GM19238 (cell line): ENCODE measurements at regions not wholly inside any gene's neighbourhood (a gene's known extent, or its start where the extent isn't known, plus 50 kb on each side); places are given as distances from the start of the nearest gene placed in this dataset.
"Not testable (repeated sequence)": the region's sequence is repeated elsewhere in the genome, so short reads cannot be mapped to it uniquely, and the experiment has no call there.

Experiments
- DNase-seq: peaks from one replicate; pipeline ENCODE4 v3.0.0; 2011; ENCODE audit warnings: low spot score; ENCODE audit not compliant: insufficient read length

DNA sequence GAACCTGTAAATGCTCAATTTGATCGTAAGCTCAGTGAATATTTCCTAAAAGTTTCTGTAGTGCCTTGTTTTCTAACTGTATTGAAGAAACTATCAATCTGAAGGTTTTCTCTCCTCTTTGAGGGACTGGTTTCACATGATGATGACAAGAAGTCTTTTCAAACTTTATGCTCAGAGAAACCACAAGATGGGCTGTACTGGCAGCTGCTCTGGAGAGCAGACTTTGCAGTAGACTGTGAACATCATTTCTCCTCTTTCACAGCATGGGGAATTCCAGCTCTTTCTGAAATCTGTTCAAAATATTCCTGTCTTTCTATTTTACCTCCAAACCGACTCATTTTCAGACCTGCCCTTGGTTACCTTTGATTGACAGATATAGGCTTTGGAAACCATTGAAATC, 194.4 kb downstream of the IZUMO3 start:
- no peak for DNase-seq

DNA sequence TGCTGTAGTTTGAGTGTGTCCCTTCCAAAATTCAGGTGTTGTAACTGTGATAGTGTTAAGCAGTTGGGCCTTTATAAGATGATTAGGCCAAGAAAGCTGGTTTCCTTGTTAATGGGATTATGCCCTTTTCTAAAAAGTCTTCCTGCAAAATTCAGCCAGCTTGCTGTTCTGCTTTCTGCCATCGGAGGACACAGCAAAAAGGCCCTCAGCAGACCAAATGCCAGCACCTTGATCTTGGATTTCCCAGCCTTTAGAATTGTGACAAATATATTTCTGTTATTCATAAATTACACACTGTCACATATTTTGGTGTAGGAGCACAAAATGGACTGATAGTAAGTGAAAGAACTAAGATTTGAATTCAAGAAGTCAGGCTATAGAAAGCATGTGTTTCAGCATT, 203.2 kb downstream of the IZUMO3 start:
- no peak for DNase-seq

DNA sequence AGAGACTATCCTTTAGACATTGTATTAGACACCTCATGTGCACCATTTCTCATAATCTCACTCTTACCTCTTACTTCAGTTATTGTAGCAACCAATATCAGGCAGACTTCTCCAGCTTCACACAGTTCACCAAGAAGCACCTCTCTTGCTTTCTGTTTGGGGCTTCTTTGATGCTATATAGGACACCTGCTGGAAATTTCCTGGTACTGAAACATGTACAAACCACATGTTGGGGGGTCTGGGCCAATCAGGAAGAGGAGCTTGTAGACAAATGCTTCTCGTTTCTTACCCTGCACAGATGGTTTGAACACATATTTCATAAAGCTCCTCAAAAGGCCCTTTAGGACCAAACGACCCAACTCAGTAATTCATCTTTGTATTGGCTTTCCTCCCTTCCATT, 212.1 kb downstream of the IZUMO3 start:
- DNase-seq, result no peak

GRCh38 chr9:24298912-24299311, 246.8 kb downstream of the IZUMO3 start:
- no peak for DNase-seq

DNA sequence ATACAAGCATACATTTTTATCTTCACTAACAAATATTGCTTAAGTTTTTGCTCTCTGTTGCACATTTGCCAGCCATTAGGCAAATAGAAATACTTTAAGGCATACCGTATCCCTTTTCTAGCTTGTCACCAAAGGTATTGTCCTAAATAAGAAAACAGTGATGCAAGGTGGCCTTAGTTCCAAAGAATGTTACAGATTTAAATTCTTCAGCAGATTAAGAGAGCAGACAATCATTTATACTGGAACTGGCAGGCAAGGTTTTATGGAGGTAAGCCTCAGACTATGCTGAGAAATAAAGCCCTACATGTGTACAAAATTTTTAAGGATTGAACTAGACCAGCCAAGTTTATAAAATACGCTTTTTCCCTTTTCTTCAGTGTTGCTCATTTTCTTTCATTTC, 247.8 kb downstream of the IZUMO3 start:
- no peak for DNase-seq

DNA sequence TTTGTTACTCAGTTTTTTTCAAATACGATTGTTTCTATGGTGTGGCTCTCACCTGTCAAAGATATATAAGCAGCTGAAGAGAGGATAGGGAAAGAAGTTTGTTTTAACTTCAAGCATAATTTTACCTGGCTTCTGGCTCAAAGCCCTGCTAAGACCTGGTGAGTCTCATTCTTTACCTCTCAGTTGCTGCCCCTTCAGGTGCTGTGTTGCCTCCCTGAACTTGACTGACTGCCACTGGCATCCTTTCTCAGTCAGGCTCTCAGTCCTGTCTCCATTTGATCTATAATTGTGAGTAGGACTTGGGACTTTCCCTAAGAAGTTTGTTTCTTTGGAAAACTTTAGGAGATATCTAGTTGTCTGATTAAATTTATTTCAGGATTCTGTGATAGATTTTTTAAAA, 249.6 kb downstream of the IZUMO3 start:
- no peak for DNase-seq

DNA sequence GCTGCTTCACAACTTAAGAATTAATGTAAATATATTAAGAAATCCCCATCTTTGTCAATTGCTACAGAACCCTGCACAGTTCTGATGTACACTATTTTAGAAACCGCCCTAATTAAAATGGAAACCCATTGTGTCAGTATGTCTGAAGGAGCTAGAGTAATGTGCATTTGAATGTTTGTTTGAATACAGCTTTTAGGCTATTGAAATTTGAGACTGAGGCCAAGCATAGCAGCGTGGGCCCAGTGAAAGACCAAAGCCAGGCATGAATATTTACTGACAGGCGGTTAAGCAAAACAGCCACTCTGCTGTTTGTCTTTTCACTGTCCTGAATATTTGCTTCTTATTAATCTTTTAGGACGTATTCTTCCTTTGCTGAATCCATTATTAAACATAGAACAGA, 252.3 kb downstream of the IZUMO3 start:
- no peak for DNase-seq

- no peak for DNase-seq
Observed at GRCh38 chr9:24286761-24287160, 258.9 kb downstream of the IZUMO3 start.

DNA sequence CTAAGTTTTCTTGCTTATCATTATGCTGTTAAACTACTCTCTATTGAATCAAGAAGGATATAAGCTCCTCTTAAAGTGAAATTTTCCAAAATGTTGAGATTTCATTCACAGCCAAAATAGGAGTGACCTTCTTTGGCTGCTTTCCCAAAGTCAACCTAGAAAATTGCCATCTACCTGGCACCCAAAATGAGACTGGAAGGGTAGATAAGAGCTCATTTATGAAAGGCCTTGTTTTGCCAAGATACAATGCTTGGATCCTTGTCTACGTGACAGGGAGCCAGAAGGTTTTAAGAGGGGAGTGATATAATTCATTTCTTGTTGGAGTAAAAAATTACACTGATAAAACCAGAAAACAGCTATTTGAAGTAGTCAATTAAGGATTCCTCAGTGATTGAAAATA, 287.1 kb downstream of the IZUMO3 start:
- DNase-seq, result no peak

GRCh38 chr9:24257726-24258125, 288.0 kb downstream of the IZUMO3 start:
- DNase-seq, result no peak

GRCh38 chr9:24245988-24246387, 299.7 kb downstream of the IZUMO3 start:
- DNase-seq, result no peak

DNA sequence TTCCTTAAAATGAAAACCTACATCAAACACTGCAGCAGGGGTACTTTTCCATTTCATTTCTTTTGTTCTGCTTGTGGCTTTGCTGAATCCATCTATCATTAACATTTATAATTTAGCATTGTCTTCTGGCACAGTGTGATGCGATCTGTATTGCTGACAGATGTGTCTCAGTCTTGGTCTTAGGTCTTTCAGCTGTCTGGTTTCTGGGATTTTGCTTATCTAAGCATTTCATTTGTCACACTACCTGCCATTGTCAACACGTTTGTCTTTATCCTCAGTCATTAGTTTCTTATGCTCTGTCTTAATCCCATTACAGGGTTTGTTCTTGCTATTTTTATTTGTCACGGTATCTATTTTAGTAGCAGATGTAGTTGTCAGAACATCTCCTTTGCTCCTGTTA, 303.1 kb downstream of the IZUMO3 start:
- DNase-seq, result no peak

GRCh38 chr9:24218656-24219055, 327.0 kb downstream of the IZUMO3 start:
- DNase-seq, result no peak

DNA sequence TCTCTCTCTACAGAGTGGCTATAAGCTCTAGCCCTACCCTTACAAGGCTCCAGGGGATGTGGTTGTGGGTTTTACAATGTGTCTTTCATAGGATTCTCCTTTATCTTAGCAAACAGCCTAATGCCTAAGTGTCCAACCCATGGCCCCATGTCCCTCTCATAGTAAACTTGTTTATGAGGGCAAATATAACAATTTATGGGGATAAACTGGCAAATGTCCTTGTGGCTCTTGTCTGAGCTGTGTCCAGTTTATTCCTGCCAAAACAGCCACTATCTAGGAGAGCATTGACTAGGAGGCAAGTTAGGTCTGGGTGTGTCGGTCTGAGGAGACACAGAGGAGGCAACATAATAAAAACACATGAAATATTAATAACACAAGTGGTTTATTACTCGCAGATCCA, 335.1 kb downstream of the IZUMO3 start:
- no peak for DNase-seq

DNA sequence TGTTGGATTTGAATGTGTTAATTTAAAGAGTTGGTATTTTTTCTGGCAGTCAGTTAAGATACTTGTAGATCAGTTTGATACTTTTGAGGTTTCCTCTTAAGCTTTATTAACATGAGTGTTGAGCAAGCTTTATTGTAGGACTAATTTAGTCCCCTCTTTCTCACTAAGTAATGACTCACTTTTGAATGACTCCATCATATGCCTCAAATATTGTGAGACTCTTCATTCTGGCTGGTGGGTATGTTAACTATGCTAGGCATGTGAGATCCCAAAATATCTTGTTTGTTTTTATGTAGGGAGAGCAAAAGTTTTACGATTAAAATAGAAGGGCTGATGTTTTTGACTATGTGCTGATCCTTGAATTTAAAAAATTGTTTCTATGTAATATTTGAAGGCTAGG, 355.7 kb downstream of the IZUMO3 start:
- DNase-seq, result no peak

- not testable (repeated sequence) for DNase-seq
Observed at GRCh38 chr9:24180572-24180971, 354.5 kb upstream of the ELAVL2 start.

GRCh38 chr9:24144796-24145195, 318.8 kb upstream of the ELAVL2 start:
- DNase-seq, result no peak

DNA sequence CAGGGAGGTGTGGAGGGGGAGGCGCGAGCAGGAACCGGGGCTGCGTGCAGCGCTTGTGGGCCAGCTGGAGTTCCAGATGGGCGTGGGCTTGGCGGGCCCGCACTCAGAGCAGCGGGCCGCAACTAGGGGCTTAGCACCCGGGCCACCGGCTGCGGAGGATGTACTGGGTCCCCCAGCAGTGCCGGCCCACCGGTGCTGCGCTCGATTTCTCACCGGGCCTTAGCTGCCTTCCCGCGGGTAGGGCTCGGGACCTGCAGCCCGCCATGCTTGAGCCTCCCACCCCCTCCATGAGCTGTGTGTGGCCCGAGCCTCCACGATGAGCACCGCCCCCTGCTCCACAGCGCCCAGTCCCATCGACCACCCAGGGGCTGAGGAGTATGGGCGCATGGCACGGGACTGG, 309.0 kb upstream of the ELAVL2 start:
- not testable (repeated sequence) for DNase-seq

DNA sequence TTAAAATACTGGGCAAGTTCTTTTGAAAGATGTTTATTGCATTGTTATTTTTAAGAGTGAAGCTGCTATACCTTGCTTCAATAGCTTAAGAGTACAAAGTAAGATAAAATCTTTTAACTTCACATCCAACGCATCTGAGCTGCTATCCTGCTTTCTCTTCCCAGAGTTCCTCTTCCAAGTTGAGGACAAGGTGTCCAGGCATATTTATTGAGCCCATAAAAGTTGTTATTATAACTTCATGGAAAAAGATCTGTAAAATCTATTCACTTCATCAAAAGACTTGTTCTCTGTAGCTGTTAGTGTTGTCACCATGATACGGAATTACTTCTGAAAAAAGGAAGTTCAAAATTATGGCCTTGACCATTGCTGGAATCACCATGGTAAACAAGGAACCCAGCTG, 306.2 kb upstream of the ELAVL2 start:
- DNase-seq, result no peak

DNA sequence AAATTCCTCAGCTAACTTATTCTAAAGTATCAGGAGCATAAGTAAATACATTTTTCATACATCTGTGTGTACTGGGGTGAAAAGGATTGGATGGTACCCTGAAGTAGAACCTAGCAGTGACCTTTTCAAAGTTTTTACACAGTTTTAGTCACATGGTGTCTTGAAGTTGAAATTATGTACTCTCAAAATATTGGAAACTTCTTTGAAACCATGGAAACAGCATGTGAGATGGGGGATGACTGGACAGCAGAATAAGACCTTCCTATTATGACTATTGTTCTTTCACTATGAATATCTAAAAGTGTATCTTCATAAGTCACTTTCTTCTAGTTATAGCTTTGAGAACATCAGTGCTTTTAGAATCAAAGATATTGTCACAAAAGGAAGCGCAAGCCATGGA, 301.5 kb upstream of the ELAVL2 start:
- no peak for DNase-seq

DNA sequence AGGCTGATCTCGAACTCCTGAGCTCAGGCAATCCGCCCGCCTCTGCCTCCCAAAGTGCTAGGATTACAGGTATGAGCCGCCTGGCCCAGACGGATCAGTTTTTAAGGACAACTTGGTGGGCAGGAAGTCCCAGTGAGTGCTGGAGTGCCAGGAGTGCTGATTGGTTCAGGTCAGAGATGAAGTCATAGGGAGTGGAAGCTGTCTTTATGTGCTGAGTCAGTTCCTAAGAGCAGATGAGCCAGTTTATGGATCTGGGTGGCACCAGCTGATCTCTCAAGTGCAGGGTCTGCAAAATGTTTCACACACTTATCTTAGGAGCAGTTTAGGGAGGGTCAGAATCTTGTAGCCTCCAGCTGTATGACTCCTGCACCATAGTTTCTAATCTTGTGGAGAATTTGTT, 292.1 kb upstream of the ELAVL2 start:
- no peak for DNase-seq

DNA sequence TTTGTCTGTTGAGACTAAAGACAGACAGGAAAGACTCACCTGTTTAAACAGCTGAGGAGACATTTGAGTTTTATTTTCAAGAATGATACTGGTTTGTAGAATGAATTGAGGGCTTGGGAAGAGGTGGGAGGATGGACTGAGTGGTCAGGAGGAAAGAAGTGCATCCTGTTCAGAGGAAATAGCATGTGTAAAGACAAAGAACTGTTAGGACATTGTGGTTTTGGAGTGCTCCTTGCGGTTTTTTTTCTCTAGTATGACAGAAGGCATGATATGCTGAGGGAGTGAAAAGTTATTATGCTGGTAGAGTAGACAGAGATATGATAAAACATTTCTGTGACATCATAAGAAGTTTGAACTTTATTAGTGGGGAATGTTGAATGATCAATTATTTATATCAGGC, 270.7 kb upstream of the ELAVL2 start:
- no peak for DNase-seq

- no peak for DNase-seq
Observed at GRCh38 chr9:24095246-24095645, 269.2 kb upstream of the ELAVL2 start.

DNA sequence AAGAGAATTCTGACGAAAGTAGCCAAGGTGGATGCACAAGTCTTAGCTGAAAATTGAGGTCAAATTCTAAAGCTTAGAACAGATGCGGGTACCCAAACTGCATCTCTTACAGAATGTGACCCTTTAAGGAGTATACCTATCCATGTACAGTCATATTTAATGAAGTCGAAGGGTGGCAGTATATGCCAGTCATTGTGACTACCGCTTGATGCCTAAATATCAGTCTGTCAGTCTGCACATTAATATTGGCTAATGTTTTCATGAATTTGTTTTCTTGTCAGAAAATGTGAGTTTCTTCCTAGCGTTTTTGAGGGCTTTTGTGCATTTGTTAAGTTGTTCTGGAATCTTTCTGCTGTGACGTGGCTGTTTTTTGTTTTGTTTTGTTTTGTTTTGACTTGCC, 264.5 kb upstream of the ELAVL2 start:
- no peak for DNase-seq

GRCh38 chr9:24073666-24074065, 247.6 kb upstream of the ELAVL2 start:
- no peak for DNase-seq
